Hematopoietic multipotent progenitor cell treated with erythropoietin and hydrocortisone succinate and interleukin-3 and kit ligand, for 6 days (in vitro differentiated cells): ENCODE measurements at regions not wholly inside any gene's neighbourhood (a gene's known extent, or its start where the extent isn't known, plus 50 kb on each side); places are given as distances from the start of the nearest gene placed in this dataset.
A peak's percentile ranks its signal among the peaks of the same experiment; 100 is the strongest.
"Not testable (repeated sequence)": the region's sequence is repeated elsewhere in the genome, so short reads cannot be mapped to it uniquely, and the experiment has no call there.

Source experiments
- DNase-seq: peaks from one replicate; pipeline ENCODE4 v3.0.0-alpha.2; 2015

DNA sequence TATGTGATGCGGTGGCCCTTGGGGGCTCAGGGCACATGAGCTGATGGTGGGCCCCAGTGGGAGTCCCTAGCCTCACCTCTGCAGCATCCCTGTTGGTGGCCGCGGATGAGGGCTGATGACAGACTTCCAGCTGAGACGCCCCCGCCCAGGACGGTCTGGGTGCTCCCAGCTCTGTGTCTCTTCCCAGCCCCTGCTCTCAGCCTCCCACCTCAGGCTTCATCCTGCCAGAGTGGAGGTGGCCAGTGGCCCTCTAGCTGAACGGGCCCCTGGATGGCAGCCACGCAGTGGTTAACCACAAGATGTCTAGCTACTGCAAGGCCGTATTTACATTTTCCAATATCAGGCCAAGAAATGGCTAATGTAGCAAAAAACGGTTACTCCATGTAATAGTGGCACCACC lies 205.3 kb upstream of the LINGO1 start:
- peak; percentile 32 for DNase-seq

DNA sequence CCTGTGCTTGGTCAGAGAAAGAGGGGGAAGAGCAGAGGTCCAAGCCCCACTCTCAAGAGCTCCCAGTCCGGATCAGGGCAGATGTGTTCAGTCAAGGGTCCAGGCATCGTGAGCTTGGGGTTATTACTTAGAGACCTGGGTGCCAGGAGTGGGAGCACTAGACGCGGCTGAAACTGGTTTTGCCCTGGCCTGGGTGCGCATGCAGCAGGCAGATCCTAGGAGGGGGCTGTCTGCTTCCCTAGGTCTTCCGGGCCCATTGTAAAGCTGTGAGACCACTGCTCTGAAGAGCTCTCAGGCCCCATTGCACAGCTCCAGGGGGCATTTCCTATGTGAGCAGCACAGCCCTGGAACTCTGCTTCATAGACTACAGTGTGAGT lies 204.9 kb upstream of the LINGO1 start:
- DNase-seq = no peak

DNA sequence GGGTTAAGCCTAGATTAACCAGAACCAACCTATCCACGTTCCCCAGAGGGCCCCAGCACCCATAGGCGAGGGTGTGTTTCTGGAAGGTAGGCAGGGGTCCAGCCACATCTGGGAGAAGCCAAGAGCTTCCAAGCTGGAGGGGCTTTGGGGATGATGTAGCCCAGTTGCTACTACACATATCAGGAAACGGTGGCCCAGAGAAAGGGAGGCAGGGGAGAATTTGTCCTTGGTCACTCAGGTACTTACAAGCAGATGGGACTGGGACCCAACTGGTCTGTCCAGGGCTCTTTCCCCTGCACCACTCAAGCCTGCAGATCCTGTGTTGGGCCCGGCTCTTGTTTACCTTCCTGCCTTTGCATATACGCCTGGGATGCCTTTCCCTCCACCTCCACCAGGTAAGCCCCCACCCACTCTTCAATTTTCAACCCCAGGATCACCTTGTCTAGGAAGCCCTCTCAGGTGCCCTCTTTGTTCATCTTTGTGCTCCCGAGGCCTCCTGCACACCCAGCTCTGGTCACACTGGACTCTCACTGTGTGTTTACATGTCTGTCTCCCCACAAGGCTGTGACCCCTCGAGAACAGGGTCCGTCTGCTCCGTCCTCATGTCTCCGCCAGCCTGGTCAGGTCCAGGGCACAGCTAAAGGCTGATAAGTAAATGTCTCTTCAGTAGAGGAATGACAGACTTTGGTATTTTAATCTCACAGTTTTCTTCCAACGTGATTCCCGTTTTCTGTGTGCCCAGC lies 204.4 kb upstream of the LINGO1 start:
- no peak for DNase-seq

DNA sequence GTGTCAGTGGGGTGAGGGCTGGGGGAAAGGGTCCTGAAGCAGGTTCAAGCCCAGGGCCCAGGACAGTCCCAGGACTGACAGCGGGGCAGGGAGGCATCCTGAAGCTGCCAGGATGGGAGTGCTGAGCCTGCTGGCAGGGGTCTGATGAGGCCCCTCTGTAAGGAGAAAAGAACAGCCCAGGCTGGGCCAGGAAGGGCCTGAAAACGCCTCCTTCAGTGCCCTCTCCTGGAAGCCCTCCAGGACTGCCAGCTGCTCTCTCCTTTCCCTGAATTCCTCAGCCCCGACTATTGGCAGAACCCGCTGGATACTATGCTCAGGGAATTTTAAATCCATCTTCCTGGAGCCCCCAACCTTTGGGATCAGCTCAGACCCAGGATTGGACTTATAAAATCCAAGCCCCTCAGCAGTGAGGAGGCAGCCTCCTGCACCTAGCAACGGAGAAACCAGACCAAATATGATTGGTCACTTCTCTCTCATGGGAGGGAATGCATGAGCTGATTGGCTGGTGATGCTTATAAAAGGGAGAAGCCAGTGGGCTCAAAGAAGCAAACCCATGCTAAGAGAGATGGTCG lies 203.5 kb upstream of the LINGO1 start:
- DNase-seq = peak; percentile 54

DNA sequence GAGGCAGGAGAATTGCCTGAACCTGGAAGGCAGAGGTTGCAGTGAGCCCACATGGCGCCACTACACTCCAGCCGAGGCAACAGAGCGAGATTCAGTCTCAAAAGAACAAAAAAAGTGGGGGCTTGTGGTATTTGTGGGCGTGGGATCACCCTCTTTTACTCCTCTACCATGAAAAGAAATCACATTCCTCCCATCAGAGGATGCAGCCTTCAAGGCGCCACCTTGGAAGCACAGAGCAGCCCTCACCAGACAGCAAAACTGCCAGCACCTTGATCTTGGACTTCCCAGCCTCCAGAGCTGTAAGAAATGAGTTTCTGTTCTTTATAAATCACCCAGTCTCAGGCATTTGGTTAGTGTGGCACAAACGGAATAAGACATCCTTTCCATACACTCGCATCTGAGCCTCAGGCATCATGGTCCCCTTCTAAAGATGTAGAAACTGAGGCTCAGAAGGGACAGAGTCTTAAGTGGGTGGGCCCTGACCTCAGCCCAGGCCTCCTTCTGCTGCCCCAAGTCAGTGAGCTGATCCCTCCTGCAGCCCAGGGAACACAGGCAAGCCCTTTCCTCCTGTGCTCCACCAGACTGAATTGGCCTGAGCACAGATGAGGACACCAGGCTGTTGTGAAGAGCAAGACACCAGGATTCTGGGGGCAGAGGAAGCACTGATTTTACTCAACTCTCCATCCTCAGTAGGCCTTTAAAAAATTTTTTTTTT lies 201.7 kb upstream of the LINGO1 start:
- no peak for DNase-seq

DNA sequence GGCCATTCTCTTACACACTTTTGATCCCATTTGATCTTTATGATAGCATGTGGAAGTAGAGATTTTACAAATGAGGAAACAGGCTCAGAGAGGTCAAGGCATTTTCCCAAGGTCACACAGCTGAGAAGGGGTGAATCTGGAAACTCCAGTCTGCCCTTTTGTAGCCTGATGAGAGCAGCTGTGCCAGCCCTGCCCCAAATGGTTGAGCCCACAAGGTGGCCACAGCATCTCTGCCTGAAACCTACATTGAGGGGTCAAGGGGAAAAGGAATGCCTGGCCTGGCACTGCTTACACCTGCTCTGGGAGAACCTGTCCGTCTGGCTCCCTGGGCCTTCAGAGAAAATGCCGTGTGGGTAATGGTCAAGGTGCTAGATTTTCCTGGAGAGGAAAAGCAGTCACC lies 200.2 kb upstream of the LINGO1 start:
- DNase-seq = no peak

DNA sequence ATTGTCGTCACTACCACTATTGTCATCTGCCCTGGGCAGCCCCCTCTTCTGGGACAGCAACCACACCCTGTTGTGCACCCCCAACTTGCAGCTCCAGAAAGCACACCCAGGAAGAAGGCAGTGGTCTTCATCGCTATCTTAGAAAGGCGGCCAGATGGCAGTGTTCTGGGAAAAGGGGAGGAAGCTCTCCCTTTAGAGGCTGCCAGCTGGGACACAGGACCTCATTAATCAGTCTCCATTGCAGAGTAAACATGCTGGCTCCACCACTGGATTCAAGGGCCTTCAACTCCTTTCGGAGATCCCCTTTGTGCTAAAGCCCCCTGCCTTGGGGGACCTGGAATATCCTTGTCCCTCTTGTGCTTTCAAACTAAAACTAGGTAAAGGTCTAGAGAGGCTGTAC lies 199.3 kb upstream of the LINGO1 start:
- no peak for DNase-seq

DNA sequence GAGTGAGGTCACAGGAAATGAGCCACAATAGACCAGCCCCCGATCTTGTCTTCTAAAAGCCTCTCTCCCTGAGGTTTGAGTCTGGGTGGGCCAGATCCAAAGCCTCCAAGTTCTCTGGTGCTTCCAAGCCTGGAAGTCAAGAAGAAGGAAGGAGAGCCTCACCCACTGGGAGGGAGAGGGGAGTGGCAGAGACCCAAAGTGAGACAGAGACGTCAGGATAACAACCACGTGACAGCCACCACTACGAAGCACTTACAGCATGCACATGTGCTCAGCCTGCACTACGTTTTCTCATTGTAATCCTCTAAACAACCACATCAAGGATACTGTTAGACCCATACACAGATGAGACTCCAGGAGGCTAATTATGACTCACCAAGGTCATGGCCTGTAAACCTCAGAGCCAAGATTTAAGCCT lies 197.3 kb upstream of the LINGO1 start:
- no peak for DNase-seq

DNA sequence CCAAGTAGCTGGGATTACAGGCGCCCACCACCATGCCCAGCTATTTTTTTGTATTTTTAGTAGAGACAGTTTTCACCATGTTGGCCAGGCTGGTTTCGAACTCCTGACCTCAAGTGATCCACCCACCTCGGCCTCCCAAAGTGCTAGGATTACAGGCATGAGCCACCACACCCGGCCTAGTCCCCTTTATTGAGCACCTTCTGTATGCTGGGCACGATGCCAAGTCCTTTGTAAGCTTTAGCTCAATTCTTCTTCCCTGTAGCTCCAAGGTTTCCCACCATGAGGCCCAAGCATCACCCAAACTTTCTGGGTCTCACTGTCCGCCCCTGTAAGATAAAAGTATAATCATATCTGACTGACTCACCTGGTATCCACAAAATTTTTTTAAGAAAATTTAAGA lies 196.6 kb upstream of the LINGO1 start:
- not testable (repeated sequence) for DNase-seq

DNA sequence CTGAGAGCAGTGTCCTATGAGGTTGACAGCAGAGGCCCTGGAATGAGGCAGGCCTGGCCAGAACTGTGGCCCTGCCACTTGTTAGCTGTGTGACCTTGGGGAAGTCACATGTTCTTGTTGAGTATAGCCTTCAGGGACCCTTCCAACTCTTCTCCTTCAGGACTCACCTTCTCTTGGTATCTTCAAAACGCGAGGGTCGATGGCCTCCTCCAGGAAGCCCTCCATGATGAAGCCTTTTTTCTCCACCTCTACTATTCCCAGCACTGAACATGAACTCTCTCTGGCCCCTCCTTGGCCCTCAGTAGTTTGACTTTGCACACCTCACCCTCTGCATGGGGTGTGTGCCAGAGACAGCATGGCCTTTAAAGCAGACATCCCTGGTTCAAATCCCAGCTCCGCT lies 195.1 kb upstream of the LINGO1 start:
- DNase-seq = no peak

DNA sequence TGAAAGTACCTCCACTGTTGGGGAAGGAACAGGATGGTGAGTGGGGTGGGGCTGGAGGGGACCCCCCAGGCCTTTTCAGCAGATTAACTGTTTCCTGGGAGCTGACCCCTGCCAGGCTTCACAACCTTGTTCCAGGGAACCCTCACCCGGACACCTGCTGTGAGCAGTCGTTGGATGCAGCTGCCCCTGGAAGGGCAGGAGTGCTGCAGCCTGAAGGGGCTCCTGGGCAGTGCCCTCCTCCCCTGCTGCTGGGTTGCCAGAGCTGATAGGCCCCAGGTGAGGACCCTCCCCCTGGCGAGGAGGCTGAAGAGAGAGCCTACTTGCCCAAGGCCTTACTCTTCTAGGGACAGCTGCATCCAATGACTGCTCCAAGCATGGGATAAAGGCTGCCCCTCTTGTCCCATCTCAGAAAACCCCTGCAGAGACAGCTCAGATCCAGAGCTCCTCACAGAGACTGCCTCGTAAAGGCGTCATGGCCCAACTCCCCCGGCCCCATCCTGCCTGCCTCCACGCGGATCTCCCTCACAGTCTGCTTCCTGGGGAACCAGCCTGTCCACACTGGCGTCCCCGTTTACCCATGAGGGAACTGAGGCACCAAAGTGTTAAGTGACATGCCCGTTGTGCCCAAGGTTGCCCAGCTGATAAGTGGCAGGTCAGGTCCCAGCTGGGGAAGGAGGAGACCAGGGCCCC lies 193.4 kb upstream of the LINGO1 start:
- no peak for DNase-seq

DNA sequence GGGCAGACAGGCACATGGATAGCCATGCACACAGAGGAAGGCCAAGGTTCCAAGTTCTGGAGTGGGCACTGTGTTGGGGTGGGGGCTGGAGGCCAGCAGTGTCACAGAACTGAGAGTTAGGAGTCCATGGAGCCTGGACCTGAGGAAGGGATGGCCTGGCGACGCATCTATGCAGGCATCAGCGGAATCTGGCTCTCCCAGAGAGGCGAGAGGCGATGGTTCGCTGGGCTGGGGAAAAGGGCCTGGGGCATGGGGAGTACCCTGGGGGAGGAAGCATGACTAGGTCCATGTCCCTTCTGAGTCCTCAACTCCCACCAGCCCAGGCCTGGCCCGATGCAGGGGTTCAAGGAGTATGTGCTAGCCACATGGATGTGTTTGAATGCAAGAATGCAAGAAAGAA lies 192.8 kb upstream of the LINGO1 start:
- DNase-seq = no peak

DNA sequence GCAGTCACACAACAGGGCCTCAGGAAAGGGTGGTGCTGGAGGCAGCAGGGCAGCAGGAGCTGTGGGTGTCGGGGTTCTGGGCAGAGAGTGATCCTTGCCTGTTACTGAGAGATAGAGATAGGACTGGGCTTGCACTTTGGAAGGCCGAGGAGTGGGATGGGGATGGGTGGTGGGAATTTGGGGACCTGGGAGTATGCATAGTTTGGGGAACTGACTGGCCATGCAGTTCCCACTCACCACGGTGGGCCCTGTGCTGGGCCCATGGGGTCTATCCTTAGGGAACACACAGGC lies 192.5 kb upstream of the LINGO1 start:
- no peak for DNase-seq

DNA sequence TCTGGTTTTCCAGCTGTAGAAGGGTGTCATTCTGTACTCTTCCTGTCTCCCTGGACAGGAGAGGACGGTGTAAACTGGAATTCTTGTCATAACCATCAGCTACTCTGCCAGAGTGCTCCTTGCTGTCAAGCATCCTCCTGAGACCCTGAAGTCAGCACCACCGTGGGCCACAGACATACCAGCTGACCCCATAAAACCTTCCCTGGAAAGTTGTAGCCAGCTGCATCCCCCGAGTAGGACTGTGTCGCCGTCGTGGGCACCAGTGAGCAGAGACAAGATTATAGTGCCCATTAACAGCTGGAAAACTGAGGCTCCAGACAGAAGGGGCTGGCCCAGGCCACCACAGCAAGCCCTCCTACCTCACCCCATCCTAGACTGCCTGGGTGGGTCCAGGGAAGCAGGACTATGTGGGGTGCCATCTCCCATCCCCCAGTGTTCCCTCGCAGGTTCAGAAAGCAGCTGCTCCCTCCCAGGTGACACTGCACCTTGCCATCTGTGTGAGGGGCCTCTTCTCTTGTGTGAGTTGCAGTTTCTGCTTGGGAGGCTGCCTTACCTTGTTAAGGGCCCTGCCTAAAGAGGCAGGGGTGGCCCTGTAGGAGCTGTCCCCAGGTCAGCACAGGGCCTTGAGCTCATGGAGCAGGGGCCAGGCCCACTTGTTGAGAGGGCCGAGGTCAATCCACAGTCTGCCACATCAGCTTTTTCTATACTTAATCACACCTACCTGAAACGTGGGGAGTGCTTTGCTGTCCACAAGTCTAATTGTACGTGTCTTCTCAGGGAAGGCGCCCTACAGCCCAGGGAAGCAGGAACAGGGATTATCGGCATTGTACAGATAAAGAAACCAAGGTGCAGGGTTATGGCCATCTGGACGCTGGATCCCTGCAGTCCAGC lies 191.9 kb upstream of the LINGO1 start:
- no peak for DNase-seq

DNA sequence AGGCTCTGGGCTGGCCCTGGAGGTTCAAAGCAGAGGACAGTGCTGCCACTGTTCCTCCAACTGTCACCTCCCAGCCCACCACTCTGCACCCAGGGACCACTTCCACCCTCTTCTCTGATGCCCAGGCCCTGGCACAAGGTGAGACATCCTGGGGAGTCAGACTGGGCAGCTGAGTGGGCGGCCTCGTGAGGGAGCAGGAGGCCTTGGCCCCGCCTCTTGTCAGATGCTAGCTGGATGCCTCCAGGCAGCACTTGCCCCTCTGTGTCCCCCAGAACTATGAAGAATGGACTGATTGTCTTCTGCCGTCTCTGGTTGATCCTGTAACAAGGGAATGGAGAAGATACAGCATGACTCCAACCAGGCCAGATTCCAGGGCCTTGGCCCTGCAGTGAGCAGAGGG lies 191.0 kb upstream of the LINGO1 start:
- DNase-seq = no peak

DNA sequence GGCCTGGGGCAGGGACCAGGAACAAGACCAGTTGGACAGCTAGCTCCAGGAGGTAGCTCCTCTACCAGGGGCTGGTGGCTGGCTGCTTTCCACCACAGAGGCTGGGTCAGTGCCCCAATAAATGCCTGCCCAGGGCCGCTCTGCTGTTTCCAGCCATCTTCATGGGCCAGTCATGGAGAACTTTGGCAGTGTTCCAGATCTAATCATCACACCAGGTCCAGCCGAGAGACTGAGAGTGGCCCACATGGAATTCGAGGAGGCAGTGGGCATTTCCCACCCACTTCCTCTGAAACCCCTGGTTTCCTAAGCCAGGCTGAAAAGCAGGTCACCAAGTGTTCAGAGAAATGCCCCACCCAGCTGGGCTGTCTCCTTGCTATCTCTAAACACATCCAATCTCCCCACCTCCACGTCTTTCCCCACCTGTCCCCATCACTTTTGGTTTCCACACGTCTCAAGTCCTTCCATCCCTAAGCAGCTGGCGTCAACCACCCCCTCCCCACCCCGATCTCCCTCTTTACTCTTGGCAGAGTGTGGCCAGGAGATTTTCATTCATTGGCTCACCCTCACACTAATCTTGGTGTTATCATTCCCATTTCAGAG lies 190.0 kb upstream of the LINGO1 start:
- DNase-seq = no peak

DNA sequence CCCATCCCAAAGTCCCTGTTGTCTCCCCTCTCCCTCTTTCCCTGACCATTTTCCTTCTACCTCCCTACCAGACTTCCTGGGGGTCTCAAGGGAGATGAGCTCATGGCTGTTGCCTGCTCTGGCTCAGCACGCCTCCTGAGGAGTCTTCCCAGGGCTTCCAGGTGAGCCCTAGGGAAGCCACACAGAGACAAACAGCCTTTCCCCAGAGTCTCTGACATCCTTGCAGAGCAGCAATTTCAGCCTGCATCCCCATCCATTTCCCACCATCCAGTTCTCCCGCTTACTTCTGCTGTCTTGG lies 189.2 kb upstream of the LINGO1 start:
- no peak for DNase-seq

DNA sequence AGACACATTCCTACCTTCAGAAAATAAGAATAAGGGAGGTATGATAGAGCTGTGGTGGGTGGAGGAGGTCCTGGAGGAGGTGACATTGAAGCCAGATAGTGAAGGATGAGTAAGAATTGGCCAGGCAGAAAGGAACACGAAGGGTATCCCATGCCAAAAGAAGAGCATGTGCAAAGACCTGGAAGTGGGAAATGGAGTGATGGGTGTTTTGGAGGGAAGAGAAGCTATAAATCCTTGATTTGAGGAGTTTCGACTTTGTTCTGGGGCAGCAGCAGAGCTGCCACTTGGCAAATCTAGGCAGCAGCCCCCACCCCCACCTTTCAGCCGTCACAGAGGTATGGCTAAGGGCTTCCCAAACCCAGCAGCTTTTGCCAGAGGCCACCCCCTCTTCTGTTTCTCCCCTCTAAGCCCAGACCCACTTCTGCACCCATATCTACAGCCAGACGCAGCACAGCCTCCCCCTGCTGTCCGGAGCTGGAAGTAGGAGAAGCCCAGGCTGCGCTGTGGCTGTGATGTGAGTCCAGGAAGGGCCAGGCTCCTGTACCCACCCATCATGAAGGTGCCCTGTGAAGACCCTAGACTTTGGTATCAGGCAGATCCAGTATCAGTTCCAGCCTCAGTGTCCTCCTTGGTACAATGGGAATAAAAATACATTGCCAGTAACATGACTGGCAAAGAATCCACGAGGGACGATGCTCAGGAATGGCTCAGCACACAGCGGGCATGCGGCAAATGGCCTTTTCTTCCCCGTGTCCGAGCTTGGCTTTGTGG lies 188.7 kb upstream of the LINGO1 start:
- peak; percentile 81 for DNase-seq

DNA sequence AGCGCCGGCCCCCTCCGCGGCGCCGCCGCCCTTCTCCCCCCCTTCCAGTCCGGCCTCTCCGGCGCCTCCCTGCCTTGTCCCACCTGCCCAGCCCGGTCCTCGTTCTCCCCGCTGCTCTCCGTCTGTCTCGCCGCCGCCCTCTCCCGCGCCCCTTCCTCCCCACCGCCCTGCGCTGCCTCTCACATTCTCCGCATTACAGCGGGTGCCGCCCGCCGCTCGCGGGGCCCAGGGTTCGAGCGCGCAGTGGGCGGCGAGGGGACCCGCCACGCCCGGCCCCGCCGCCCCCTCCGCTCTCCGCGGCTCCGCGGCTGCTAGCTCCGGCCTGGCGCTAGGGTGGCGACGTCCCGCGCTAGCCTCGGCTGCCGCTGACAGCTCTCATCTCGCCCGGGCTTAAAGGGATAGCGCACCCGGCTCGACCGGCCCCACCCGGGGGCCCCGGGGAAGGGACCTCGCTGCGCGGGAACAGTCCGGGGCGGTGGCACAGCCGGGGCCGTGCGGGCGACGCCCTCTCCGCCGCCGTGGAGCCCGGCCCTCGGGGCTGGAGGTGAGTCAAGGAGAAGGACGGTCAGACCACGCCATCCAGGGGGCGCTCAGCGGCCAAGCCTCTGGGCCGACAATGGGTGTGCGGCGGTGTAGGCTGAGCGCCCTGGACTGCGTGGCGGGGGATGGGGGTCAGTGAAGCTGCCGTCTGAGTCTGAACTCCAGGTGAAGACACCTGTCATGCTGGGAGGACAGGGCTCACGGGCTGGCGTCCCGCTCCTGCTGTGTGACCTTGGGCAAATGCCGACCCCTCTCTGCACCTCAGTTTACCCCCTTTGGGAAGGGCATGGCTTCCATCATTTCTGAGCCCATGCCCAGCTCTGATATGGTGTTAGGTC lies 187.4 kb upstream of the LINGO1 start:
- DNase-seq = peak; percentile 38

DNA sequence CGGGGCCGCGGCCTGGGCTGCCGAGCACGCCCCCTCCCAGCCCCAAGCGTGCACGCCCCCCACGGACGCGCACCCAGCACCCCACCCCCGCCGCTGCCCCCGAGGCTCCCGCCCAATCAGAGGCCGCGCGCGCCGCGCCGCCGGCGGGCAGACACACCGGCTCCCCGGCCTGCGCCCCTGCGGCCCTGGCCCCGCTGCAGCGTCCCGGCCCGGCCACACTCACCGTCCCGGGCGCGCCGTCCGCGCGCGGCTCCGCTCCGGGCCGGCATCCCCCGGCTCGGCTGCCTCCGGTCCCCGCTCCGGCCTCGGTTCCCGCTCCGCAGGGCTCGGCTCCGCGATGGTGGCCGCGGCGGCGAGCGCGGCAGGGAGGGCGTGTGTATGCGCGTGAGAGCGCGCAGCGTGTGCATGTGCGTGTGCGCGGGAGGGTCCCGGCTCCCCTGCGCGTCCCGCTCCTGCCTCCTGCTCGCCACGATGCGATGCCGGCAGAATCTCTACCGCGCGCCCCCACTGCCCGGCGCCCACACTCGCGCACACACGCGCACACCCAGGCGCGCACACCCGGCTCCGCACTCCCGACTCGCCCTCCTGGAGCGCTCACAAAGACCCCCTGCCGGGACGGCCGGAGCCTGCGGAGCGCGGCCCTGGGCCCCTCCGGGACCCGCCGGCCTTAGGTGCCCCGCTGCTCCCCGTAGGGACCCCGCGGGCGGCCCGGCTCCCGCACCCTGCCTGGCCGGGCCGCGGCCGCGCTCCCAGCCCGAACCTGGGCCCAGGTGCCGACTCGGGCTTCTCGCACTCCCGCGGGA lies 186.5 kb upstream of the LINGO1 start:
- DNase-seq = no peak
